ENCODE measurements at regions not wholly inside any gene's neighbourhood (a gene's known extent, or its start where the extent isn't known, plus 50 kb on each side); places are given as distances from the start of the nearest gene placed in this dataset.

GRCh38 chr7:431658-432111 is 88.0 kb downstream of the PDGFA start:
- intact Hi-C loops (cut with DNase I) = no loop called here
- no peaks in the 10 kb centered on the region for H3K9me3 ChIP-seq
- peak in 1 of 2 donors; percentile 26 for ATAC-seq
- no peak overlapping the region for H3K27ac ChIP-seq
- no peak for DNase-seq
- TF ChIP-seq CTCF (IDR thresholded peaks at IDR 0.05) = no peak
- no peak overlapping the region for H3K4me3 ChIP-seq
- H3K36me3 ChIP-seq = no peaks in the 10 kb centered on the region
- peaks cover 7% of the 10 kb centered on the region for H3K4me1 ChIP-seq
- no peaks in the 10 kb centered on the region for H3K27me3 ChIP-seq (ENCODE audit: low read depth)

GRCh38 chr7:432256-432655 is 87.4 kb downstream of the PDGFA start:
- intact Hi-C loops (cut with DNase I) = no loop called here
- no peak overlapping the region for H3K27ac ChIP-seq
- no peaks in the 10 kb centered on the region for H3K36me3 ChIP-seq
- H3K4me1 ChIP-seq = peaks cover 7% of the 10 kb centered on the region
- no peaks in the 10 kb centered on the region for H3K27me3 ChIP-seq (ENCODE audit: low read depth)
- ATAC-seq = peak in 1 of 2 donors; percentile 3
- no peak for DNase-seq
- TF ChIP-seq CTCF (IDR thresholded peaks at IDR 0.05) = no peak
- no peak overlapping the region for H3K4me3 ChIP-seq
- H3K9me3 ChIP-seq = no peaks in the 10 kb centered on the region

DNA sequence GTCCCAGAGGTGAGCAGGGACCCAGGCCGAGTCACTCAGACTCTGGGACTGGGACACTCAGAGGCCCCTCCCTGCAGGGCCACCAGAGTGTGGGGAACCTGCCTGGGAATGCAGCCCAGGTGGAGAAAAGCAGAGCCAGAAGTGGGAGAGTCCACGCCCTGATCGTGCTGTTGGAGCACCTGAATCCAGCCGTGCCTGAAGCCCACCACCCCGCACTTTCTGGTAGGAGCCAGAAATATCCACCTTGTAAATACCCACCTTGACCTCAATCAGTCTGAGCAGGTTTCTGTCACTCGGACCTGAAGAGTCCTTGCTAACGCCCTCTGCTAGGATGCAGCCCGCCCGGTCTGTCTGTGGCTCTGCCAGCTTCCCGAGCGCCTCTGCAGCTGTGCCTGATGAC is 86.7 kb downstream of the PDGFA start:
- Histone ChIP-seq H3K4me3 (no peak overlapping the region), H3K9me3 (no peaks in the 10 kb centered on the region), H3K27ac (no peak overlapping the region), H3K4me1 (peaks cover 7% of the 10 kb centered on the region), H3K27me3 (ENCODE audit: low read depth) (no peaks in the 10 kb centered on the region), H3K36me3 (no peaks in the 10 kb centered on the region)
- no peak for DNase-seq
- intact Hi-C loops (cut with DNase I) = no loop called here
- no peak for ATAC-seq
- no peak for TF ChIP-seq CTCF (IDR thresholded peaks at IDR 0.05)

DNA sequence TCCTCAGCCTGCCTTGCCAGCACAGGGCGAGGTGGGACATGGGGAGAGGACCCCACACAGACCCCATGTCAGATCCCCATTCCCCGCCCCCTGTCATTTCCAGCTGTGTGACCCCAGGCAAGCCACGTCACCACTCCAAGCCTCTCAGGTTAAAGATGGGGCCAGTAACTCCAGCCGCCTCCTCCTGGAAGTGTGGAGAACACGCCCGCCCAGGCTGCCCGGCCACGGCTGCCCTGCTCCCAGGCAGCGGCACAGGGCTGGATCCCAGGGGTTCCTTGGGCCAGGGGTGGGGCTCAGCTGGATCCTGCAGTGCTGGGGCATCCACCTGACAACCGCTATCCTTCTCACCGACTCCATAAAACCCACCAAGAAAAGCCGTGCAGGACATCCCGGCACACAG is 86.1 kb downstream of the PDGFA start:
- no peak overlapping the region for H3K4me3 ChIP-seq
- H3K27ac ChIP-seq = no peak overlapping the region
- intact Hi-C loops (cut with DNase I) = no loop called here
- no peak for TF ChIP-seq CTCF (IDR thresholded peaks at IDR 0.05)
- no peaks in the 10 kb centered on the region for H3K27me3 ChIP-seq (ENCODE audit: low read depth)
- DNase-seq (no peak), ATAC-seq (no peak)
- H3K36me3 ChIP-seq = no peaks in the 10 kb centered on the region
- H3K9me3 ChIP-seq = no peaks in the 10 kb centered on the region
- H3K4me1 ChIP-seq = peaks cover 7% of the 10 kb centered on the region

DNA sequence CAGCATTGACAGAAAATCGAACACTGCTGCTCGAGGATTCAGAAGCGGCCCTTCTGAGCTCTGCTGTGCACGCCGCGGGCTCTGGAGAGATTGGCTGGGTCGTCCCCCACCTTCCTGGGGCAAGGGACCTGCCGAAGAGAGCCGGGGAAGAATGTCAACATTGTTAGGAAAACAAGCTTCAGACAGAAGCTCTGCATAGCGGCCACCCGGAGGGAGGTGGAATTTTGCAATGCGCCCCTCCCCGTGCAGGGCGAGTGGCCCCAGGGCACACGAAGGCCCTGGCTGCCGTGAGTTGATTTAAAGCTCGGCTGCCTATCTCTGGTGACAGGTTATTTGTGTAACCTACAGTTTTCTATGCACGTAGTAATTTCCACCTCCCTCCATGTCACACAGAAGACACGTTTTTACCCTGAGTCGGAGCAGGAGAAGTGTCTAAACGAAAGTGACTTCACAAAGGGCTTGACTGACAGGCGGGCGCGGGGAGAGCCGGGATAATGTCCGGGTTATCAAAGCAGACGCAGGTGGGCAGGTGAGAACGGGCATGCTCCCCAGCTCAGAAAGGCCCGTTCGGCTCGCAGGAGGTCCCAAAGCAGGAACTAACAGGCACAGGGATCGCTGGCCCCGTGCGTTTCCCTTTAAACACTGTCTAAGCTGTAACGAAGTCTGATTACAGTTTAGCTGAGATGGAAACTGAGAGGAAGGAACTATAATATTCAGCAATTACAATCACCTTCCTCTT is 84.6 kb downstream of the PDGFA start:
- Histone ChIP-seq H3K9me3 (no peaks in the 10 kb centered on the region), H3K36me3 (no peaks in the 10 kb centered on the region), H3K4me1 (peaks cover 7% of the 10 kb centered on the region), H3K4me3 (peak overlapping the region; percentile 40), H3K27me3 (ENCODE audit: low read depth) (no peaks in the 10 kb centered on the region), H3K27ac (no peak overlapping the region)
- ATAC-seq (peak in 1 of 2 donors; percentile 31), DNase-seq (no peak)
- no peak for TF ChIP-seq CTCF (IDR thresholded peaks at IDR 0.05)
- intact Hi-C loops (cut with DNase I) = no loop called here

All from lower lobe of right lung (tissue), 2 donors.